H9 (cell line): ENCODE measurements at regions not wholly inside any gene's neighbourhood (a gene's known extent, or its start where the extent isn't known, plus 50 kb on each side); places are given as distances from the start of the nearest gene placed in this dataset.

Experiments used
- DNase-seq: peaks from one replicate; pipeline ENCODE4 v3.0.0-alpha.2; 2017
- H2AFZ ChIP-seq: one replicate; pipeline ENCODE4 v1.6.1; 2013; ENCODE audit warnings: mild to moderate bottlenecking, low read length, control low read depth, moderate library complexity
- H2AK5ac ChIP-seq: 2 replicates; pipeline ENCODE4 v1.6.1; 2013; ENCODE audit warnings: low read length, control low read depth, mixed read lengths; ENCODE audit not compliant: insufficient read length
- H2BK120ac ChIP-seq: one replicate; pipeline ENCODE4 v1.6.1; 2013; ENCODE audit warnings: low read depth, mild to moderate bottlenecking, low read length, control low read depth, inconsistent platforms; ENCODE audit not compliant: poor library complexity, severe bottlenecking
- H2BK12ac ChIP-seq: 2 replicates; pipeline ENCODE4 v1.6.1; 2013; ENCODE audit warnings: low read length, control low read depth, mixed read lengths, low read depth; ENCODE audit not compliant: insufficient read length
- H2BK15ac ChIP-seq: 2 replicates; pipeline ENCODE4 v1.6.1; 2013; ENCODE audit warnings: low read depth, low read length, control low read depth
- H2BK20ac ChIP-seq: one replicate; pipeline ENCODE4 v1.6.1; 2013; ENCODE audit warnings: low read depth, mild to moderate bottlenecking, low read length, control low read depth, inconsistent platforms; ENCODE audit not compliant: poor library complexity, severe bottlenecking
- H2BK5ac ChIP-seq: 2 replicates; pipeline ENCODE4 v1.6.1; 2013; ENCODE audit warnings: low read length, control low read depth, mixed read lengths; ENCODE audit not compliant: insufficient read length
- H3K14ac ChIP-seq: 2 replicates; pipeline ENCODE4 v1.6.1; 2013; ENCODE audit warnings: low read length, control low read depth; ENCODE audit not compliant: insufficient read depth
- H3K18ac ChIP-seq: 2 replicates; pipeline ENCODE4 v1.6.1; 2013; ENCODE audit warnings: low read depth, mild to moderate bottlenecking, mixed read lengths, low read length, control low read depth; ENCODE audit not compliant: insufficient read length
- H3K23ac ChIP-seq: 2 replicates; pipeline ENCODE4 v1.6.1; 2013; ENCODE audit warnings: low read length, control low read depth, mixed read lengths, low read depth; ENCODE audit not compliant: insufficient read length
- H3K23me2 ChIP-seq: 2 replicates; pipeline ENCODE4 v1.6.1; 2013; ENCODE audit warnings: low read depth, mild to moderate bottlenecking, mixed read lengths, low read length, control low read depth; ENCODE audit not compliant: insufficient read length, poor library complexity, severe bottlenecking
- H3K27ac ChIP-seq: 2 replicates; pipeline ENCODE4 v1.5.1; 2013; ENCODE audit warnings: low read length, control low read depth, mixed read lengths, low read depth; ENCODE audit not compliant: insufficient read length
- H3K27me3 ChIP-seq: 2 replicates; pipeline ENCODE4 v1.6.1; 2013; ENCODE audit warnings: low read length, control low read depth, inconsistent platforms; ENCODE audit not compliant: insufficient read depth
- H3K4ac ChIP-seq: 2 replicates; pipeline ENCODE4 v1.6.1; 2013; ENCODE audit warnings: low read depth, mild to moderate bottlenecking, control low read depth, inconsistent platforms, low read length, moderate library complexity
- H3K4me1 ChIP-seq: 2 replicates; pipeline ENCODE4 v1.6.1; 2013; ENCODE audit warnings: low read length, control low read depth, inconsistent platforms; ENCODE audit not compliant: insufficient read depth
- H3K4me2 ChIP-seq: 2 replicates; pipeline ENCODE4 v1.6.1; 2013; ENCODE audit warnings: low read length, control low read depth, mixed read lengths; ENCODE audit not compliant: insufficient read length, insufficient read depth
- H3K56ac ChIP-seq: 2 replicates; pipeline ENCODE4 v1.6.1; 2013; ENCODE audit warnings: low read depth, mild to moderate bottlenecking, mixed read lengths, low read length, control low read depth; ENCODE audit not compliant: insufficient read length
- H3K79me1 ChIP-seq: 2 replicates; pipeline ENCODE4 v1.6.1; 2013; ENCODE audit warnings: low read depth, mild to moderate bottlenecking, moderate library complexity, low read length, control low read depth, inconsistent platforms; ENCODE audit not compliant: insufficient read depth, poor library complexity, severe bottlenecking
- H3K79me2 ChIP-seq: 2 replicates; pipeline ENCODE4 v1.6.1; 2013; ENCODE audit warnings: low read length, control low read depth, inconsistent platforms; ENCODE audit not compliant: insufficient read depth
- H3K9ac ChIP-seq: 2 replicates; pipeline ENCODE4 v1.6.1; 2013; ENCODE audit warnings: low read length, control low read depth, mixed read lengths; ENCODE audit not compliant: insufficient read length; ENCODE audit errors: extremely low read depth
- H3K9me3 ChIP-seq: one replicate; pipeline ENCODE4 v1.6.1; 2013; ENCODE audit warnings: low read depth, low read length, inconsistent platforms; ENCODE audit not compliant: control insufficient read depth
- H3T11ph ChIP-seq: one replicate; pipeline ENCODE4 v1.6.1; 2013; ENCODE audit warnings: mild to moderate bottlenecking, low read length, control low read depth, inconsistent platforms
- H4K20me1 ChIP-seq: one replicate; pipeline ENCODE4 v1.6.1; 2013; ENCODE audit not compliant: control insufficient read depth, insufficient read length, insufficient read depth
- H4K5ac ChIP-seq: 2 replicates; pipeline ENCODE4 v1.6.1; 2013; ENCODE audit warnings: low read depth, mild to moderate bottlenecking, mixed read lengths, low read length, control low read depth; ENCODE audit not compliant: insufficient read length
- H4K8ac ChIP-seq: replicated peaks from 2 replicates; pipeline ENCODE4 v1.6.1; 2013; ENCODE audit warnings: low read length, control low read depth, mixed read lengths, low read depth; ENCODE audit not compliant: insufficient read length
- H4K91ac ChIP-seq: 2 replicates; pipeline ENCODE4 v1.6.1; 2013; ENCODE audit warnings: low read depth, mild to moderate bottlenecking, moderate library complexity, mixed read lengths, low read length, control low read depth; ENCODE audit not compliant: insufficient read length
- H3K27ac Mint-ChIP-seq, 3 experiments: 2 replicates in 2 of 3; 3 replicates in 1 of 3; pipeline ENCODE4 v1.8.0; 2020 to 2021; ENCODE audit warnings: mixed read lengths in 3 of 3, mild to moderate bottlenecking in 1 of 3, moderate library complexity in 1 of 3
- H3K27me3 Mint-ChIP-seq: 2 replicates; pipeline ENCODE4 v1.8.0; 2021; ENCODE audit warnings: low read depth, mild to moderate bottlenecking, moderate library complexity, mixed read lengths
- H3K36me3 Mint-ChIP-seq, 3 experiments: 2 replicates in 2 of 3; 3 replicates in 1 of 3; pipeline ENCODE4 v1.8.0; 2020 to 2021; ENCODE audit warnings: low read depth in 3 of 3, mixed read lengths in 3 of 3; ENCODE audit not compliant: insufficient read depth in 1 of 3
- H3K4me1 Mint-ChIP-seq, 2 experiments: 2 replicates each; pipeline ENCODE4 v1.8.0; 2020; ENCODE audit warnings: mixed read lengths in 2 of 2
- H3K4me3 Mint-ChIP-seq, 2 experiments: 2 replicates in 1 of 2; 3 replicates in 1 of 2; pipeline ENCODE4 v1.8.0; 2020 to 2021; ENCODE audit warnings: mild to moderate bottlenecking in 2 of 2, mixed read lengths in 2 of 2, moderate library complexity in 1 of 2
- H3K9me3 Mint-ChIP-seq, 2 experiments: 2 replicates in 1 of 2; 3 replicates in 1 of 2; pipeline ENCODE4 v1.8.0; 2020; ENCODE audit warnings: mild to moderate bottlenecking in 2 of 2, mixed read lengths in 2 of 2, moderate library complexity in 1 of 2
- WGBS: extraction: QIAGEN DNeasy Blood & Tissue Kit; methylation state at CpG from one replicate; pipeline ENCODE4 v1.1.7; 2013; ENCODE audit warnings: missing lambda C conversion rate, low lambda C conversion rate, mixed read lengths; ENCODE audit not compliant: insufficient read length; ENCODE audit errors: extremely low coverage; 5-methylcytosine and 5-hydroxymethylcytosine counted together
- TF ChIP-seq, protein P1 (sequence below): fragments of 200-600 bp; sonication (generic); conservative IDR thresholded peaks from 3 replicates; pipeline ENCODE4 v1.8.0; 2021; ENCODE audit warnings: antibody characterized with exemption, mild to moderate bottlenecking

DNA sequence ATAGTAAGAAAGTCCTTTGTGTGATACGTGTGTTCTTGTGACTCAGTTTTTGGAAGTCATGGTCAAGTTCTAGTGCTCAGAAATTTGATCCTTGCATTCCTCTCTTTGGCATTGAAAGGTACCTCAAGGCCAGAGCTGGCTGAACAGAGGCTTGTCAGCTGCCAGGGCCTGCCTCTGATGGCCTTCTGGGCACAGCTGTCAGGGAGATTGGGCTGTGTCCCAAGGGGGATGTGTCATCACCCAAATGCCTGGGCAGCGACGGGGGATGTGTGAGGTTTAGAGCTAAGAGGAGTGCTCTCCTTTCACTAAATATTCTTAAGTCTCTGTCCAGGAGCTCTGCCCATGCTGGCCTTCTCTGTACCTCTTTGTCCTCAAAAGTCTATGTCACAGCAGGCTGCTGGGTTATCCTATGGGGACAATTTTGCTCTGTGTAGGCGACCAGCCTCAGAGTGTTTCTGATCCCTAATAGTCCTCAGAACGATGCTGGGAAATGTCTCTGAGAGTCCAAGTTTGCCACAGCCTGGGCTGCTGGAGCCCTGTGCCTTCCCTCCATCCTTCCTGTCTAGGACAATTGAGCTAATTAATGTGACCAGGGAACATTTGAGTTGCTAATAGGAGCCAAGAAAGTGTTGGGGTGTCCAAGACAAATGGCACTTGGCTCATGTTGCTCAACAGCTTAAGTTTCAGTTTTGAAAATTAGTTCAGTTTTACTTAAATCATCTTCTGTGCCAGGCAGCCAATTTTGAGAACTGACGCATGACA, 115.4 kb upstream of the ZNF521 start:
- no peak overlapping the region for H4K91ac ChIP-seq
- H3K4ac ChIP-seq, result no peak overlapping the region
- H3T11ph ChIP-seq, result no peak overlapping the region
- no peak overlapping the region for H2BK12ac ChIP-seq
- no peak overlapping the region for H3K14ac ChIP-seq
- Mint-ChIP-seq H3K36me3 (no peaks in the 10 kb centered on the region; a peak in 1 of 7 replicates), H3K27ac (no peak overlapping the region), H3K4me3 (no peak overlapping the region), H3K27me3 (no peaks in the 10 kb centered on the region), H3K9me3 (no peaks in the 10 kb centered on the region), H3K4me1 (peaks cover 22 to 24% of the 10 kb centered on the region in 2 experiments)
- H2AK5ac ChIP-seq, result no peak overlapping the region
- no CpG with 5 or more reads among the region's 6 CpGs for WGBS
- TF ChIP-seq, protein P1, sequence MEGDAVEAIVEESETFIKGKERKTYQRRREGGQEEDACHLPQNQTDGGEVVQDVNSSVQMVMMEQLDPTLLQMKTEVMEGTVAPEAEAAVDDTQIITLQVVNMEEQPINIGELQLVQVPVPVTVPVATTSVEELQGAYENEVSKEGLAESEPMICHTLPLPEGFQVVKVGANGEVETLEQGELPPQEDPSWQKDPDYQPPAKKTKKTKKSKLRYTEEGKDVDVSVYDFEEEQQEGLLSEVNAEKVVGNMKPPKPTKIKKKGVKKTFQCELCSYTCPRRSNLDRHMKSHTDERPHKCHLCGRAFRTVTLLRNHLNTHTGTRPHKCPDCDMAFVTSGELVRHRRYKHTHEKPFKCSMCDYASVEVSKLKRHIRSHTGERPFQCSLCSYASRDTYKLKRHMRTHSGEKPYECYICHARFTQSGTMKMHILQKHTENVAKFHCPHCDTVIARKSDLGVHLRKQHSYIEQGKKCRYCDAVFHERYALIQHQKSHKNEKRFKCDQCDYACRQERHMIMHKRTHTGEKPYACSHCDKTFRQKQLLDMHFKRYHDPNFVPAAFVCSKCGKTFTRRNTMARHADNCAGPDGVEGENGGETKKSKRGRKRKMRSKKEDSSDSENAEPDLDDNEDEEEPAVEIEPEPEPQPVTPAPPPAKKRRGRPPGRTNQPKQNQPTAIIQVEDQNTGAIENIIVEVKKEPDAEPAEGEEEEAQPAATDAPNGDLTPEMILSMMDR, result no peak
- no peak overlapping the region for H3K9ac ChIP-seq
- no peaks in the 10 kb centered on the region for H3K79me1 ChIP-seq
- no peak overlapping the region for H3K4me2 ChIP-seq
- no peak overlapping the region for H2BK15ac ChIP-seq
- H2BK120ac ChIP-seq, result no peak overlapping the region
- no peaks in the 10 kb centered on the region for H4K20me1 ChIP-seq
- H2AFZ ChIP-seq, result no peak overlapping the region
- no peaks in the 10 kb centered on the region for H3K79me2 ChIP-seq
- no peak overlapping the region for H4K5ac ChIP-seq
- no peak overlapping the region for H3K18ac ChIP-seq
- H2BK5ac ChIP-seq, result no peak overlapping the region
- no peaks in the 10 kb centered on the region for H3K27me3 ChIP-seq
- H3K27ac ChIP-seq, result no peak overlapping the region
- no peak overlapping the region for H3K56ac ChIP-seq
- peaks cover 2% of the 10 kb centered on the region; the same call in 1 of the 2 replicates for H3K4me1 ChIP-seq
- no peak overlapping the region for H3K23ac ChIP-seq
- no peaks in the 10 kb centered on the region for H3K23me2 ChIP-seq
- no peaks in the 10 kb centered on the region for H3K9me3 ChIP-seq
- no peak for DNase-seq
- no peak overlapping the region for H4K8ac ChIP-seq
- no peak overlapping the region for H2BK20ac ChIP-seq
